ENCODE measurements at regions not wholly inside any gene's neighbourhood (a gene's known extent, or its start where the extent isn't known, plus 50 kb on each side); places are given as distances from the start of the nearest gene placed in this dataset.

DNA sequence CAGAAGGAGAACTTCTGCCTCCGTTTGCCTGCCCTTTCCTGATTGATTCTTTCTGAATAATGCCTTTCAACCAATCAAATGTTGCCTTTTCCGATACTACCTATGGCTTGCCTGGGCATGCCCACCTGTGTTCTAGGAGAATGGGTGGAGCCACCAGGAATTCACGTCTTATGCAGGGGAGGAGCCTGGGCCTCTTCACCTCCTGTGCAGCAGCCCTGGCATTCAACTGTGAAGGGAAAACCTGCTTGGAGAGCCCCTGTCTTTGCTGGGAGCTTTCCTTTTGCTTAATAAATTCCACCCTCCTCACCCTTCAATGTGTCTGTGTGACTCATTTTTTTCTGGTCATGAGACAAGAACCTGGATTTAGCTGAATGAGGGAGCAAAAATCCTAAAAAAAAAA lies 730.7 kb downstream of the UQCRFS1 start:
- H3K9me3 ChIP-seq (ENCODE audit: low read depth, low read length, poor library complexity, severe bottlenecking), result peaks cover 27% of the 10 kb centered on the region
- ChIA-PET POLR2A (ENCODE audit: low non-redundant PET) (no interaction called here), CTCF (no interaction called here)
- H3K36me3 ChIP-seq (ENCODE audit: insufficient read depth, low read length, poor library complexity, severe bottlenecking), result no peaks in the 10 kb centered on the region
- H3K4me3 ChIP-seq (ENCODE audit: low read depth, low read length, poor library complexity, severe bottlenecking), result no peak overlapping the region
- intact Hi-C loops (cut with micrococcal nuclease; ENCODE audit: unreplicated experiment), result no loop called here
- no peaks in the 10 kb centered on the region for H3K4me1 ChIP-seq (ENCODE audit: insufficient read depth, low read length, poor library complexity, severe bottlenecking)
- DNase-seq (ENCODE audit: low spot score), result no peak
- TF ChIP-seq, protein P1, sequence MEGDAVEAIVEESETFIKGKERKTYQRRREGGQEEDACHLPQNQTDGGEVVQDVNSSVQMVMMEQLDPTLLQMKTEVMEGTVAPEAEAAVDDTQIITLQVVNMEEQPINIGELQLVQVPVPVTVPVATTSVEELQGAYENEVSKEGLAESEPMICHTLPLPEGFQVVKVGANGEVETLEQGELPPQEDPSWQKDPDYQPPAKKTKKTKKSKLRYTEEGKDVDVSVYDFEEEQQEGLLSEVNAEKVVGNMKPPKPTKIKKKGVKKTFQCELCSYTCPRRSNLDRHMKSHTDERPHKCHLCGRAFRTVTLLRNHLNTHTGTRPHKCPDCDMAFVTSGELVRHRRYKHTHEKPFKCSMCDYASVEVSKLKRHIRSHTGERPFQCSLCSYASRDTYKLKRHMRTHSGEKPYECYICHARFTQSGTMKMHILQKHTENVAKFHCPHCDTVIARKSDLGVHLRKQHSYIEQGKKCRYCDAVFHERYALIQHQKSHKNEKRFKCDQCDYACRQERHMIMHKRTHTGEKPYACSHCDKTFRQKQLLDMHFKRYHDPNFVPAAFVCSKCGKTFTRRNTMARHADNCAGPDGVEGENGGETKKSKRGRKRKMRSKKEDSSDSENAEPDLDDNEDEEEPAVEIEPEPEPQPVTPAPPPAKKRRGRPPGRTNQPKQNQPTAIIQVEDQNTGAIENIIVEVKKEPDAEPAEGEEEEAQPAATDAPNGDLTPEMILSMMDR (conservative IDR thresholded peaks at IDR 0.05; ENCODE audit: low read depth, low read length), result no peak
- TF ChIP-seq EZH2 (IDR thresholded peaks at IDR 0.05; ENCODE audit: borderline replicate concordance, low read depth, low read length, poor library complexity, severe bottlenecking), result no peak
- no peak overlapping the region for H3K27ac ChIP-seq (ENCODE audit: low read depth, low read length, poor library complexity, severe bottlenecking)
- no TSS peak for BruUV-seq (replicated peaks)
- no peaks in the 10 kb centered on the region for H3K27me3 ChIP-seq (replicated peaks; ENCODE audit: insufficient read depth, low read depth, low read length, poor library complexity)

DNA sequence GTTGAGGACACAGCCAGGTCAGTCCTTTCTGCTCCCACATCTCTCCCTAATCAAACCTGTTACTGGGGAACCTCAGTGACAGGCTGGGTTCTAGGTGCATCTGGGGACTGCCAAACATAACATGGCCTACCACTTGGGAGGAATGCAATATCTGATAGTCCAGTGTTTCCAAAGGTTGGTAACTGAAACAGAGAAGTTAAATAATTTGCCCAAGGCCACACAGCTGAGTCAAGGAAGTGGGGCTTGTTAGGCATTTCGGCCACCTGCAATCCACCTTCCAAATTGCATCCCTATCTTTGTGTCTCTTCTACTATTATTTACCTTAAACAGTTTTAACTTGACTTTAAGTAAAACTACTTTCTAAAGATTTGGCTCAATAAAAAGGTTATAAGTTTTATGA lies 731.3 kb downstream of the UQCRFS1 start:
- H3K27me3 ChIP-seq (replicated peaks; ENCODE audit: insufficient read depth, low read depth, low read length, poor library complexity), result no peaks in the 10 kb centered on the region
- H3K36me3 ChIP-seq (ENCODE audit: insufficient read depth, low read length, poor library complexity, severe bottlenecking), result no peaks in the 10 kb centered on the region
- no TSS peak for BruUV-seq (replicated peaks)
- ChIA-PET CTCF (no interaction called here), POLR2A (ENCODE audit: low non-redundant PET) (no interaction called here)
- DNase-seq (ENCODE audit: low spot score), result no peak
- no peak overlapping the region for H3K27ac ChIP-seq (ENCODE audit: low read depth, low read length, poor library complexity, severe bottlenecking)
- H3K4me3 ChIP-seq (ENCODE audit: low read depth, low read length, poor library complexity, severe bottlenecking), result no peak overlapping the region
- TF ChIP-seq EZH2 (IDR thresholded peaks at IDR 0.05; ENCODE audit: borderline replicate concordance, low read depth, low read length, poor library complexity, severe bottlenecking), result no peak
- TF ChIP-seq, protein P1 (conservative IDR thresholded peaks at IDR 0.05; ENCODE audit: low read depth, low read length), result no peak
- intact Hi-C loops (cut with micrococcal nuclease; ENCODE audit: unreplicated experiment), result no loop called here
- no peaks in the 10 kb centered on the region for H3K4me1 ChIP-seq (ENCODE audit: insufficient read depth, low read length, poor library complexity, severe bottlenecking)
- peaks cover 27% of the 10 kb centered on the region for H3K9me3 ChIP-seq (ENCODE audit: low read depth, low read length, poor library complexity, severe bottlenecking)

DNA sequence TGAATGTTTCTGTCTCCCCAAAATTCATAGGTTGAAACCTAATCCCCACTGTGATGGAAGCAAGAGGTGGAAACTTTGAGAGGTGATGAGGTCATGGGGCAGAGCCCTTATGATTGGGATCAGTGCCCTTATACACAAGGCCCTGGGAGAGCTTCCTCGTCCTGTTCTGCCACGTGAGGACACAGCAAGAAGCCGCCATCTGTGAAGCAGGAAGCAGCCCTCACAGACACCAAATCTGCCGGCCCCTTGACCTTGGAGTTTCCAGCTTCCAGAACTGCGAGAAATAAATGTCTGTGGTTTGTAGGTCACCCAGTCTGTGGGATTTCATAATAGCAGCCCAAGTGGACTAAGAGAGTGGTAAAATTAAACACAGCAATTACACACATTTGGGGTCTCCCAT lies 737.4 kb downstream of the UQCRFS1 start:
- no peak overlapping the region for H3K27ac ChIP-seq (ENCODE audit: low read depth, low read length, poor library complexity, severe bottlenecking)
- BruUV-seq (replicated peaks), result no TSS peak
- H3K4me1 ChIP-seq (ENCODE audit: insufficient read depth, low read length, poor library complexity, severe bottlenecking), result no peaks in the 10 kb centered on the region
- no peak overlapping the region for H3K4me3 ChIP-seq (ENCODE audit: low read depth, low read length, poor library complexity, severe bottlenecking)
- no peaks in the 10 kb centered on the region for H3K27me3 ChIP-seq (replicated peaks; ENCODE audit: insufficient read depth, low read depth, low read length, poor library complexity)
- H3K36me3 ChIP-seq (ENCODE audit: insufficient read depth, low read length, poor library complexity, severe bottlenecking), result no peaks in the 10 kb centered on the region
- intact Hi-C loops (cut with micrococcal nuclease; ENCODE audit: unreplicated experiment), result no loop called here
- ChIA-PET POLR2A (ENCODE audit: low non-redundant PET) (no interaction called here), CTCF (no interaction called here)
- TF ChIP-seq, protein P1 (conservative IDR thresholded peaks at IDR 0.05; ENCODE audit: low read depth, low read length), result no peak
- TF ChIP-seq EZH2 (IDR thresholded peaks at IDR 0.05; ENCODE audit: borderline replicate concordance, low read depth, low read length, poor library complexity, severe bottlenecking), result no peak
- H3K9me3 ChIP-seq (ENCODE audit: low read depth, low read length, poor library complexity, severe bottlenecking), result peaks cover 23% of the 10 kb centered on the region
- no peak for DNase-seq (ENCODE audit: low spot score)
